GM12864 (cell line): ENCODE measurements at regions not wholly inside any gene's neighbourhood (a gene's known extent, or its start where the extent isn't known, plus 50 kb on each side); places are given as distances from the start of the nearest gene placed in this dataset.

Experiments
- DNase-seq: peaks from one replicate; pipeline ENCODE4 v3.0.0-alpha.2; 2011; ENCODE audit warnings: low read depth
- H3K4me3 ChIP-seq: 2 replicates; pipeline ENCODE4 v1.5.1; 2011; ENCODE audit warnings: mild to moderate bottlenecking, low read depth, low read length, control low read depth
- CTCF ChIP-seq: IDR thresholded peaks from 2 replicates; pipeline ENCODE4 v1.5.1; 2011; ENCODE audit warnings: low read depth, mild to moderate bottlenecking, moderate library complexity, low read length, control low read depth, inconsistent platforms; ENCODE audit errors: missing control alignments

- no peak for DNase-seq
- TF ChIP-seq CTCF: no peak
- no peak overlapping the region for H3K4me3 ChIP-seq
Measured at GRCh38 chr12:115012861-115013235, 328.9 kb upstream of the TBX3 start.

DNA sequence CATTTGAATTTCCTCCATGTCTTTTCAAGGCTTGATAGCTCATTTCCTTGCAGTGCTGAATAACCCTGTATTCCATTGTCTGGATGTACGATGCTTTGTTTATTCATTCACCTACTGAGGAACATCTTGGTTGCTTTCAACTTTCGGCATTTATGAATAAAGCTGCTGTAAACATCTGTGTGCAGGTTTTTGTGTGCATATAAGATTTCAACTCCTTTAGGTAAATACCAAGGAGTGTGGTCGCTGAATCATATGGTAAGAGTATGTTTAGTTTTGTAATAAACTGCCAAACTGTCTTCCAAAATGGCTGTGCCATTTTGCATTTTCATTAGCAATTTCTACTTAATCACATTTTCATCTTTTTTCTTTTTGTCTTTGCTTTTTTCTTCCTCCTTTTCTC lies 327.7 kb upstream of the TBX3 start:
- TF ChIP-seq CTCF: no peak
- no peak for DNase-seq
- H3K4me3 ChIP-seq: no peak overlapping the region

- no peak for TF ChIP-seq CTCF
- no peak for DNase-seq
- no peak overlapping the region for H3K4me3 ChIP-seq
Measured at GRCh38 chr12:115010324-115010995, 326.5 kb upstream of the TBX3 start.

- no peak for TF ChIP-seq CTCF
- no peak overlapping the region for H3K4me3 ChIP-seq
- DNase-seq: no peak
Measured at GRCh38 chr12:115008929-115009328, 325.0 kb upstream of the TBX3 start.

DNA sequence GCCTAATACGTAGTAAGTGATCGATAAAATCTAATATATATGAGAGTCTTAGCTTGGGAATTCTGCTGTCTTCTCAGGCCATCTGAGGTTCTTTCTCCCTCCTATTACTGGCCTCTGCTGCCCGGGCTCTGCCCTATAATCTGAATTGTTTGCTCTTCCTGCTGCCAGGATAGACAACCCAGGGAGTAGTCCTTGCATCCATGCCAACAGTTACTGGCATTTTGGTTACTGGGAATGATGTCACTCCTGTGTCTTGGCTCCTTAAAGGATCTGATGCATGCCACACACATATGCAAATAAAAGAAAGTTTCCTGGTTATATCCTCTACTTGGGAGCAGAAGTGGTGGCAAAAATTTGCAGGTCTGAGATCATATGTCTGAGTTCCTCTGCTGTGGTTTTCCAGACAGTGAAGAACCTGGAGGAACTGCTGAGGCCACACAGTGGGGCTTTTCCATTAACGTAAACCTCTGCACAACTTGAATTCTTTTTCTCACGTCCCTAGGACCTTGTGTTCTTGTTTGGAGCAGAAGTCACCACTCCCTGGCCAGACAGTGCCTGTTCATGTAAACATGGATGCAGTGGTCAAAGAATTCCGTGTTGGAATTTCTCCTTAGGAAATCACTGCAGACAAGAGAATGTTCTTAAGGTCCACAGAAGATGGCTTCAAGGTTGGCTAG lies 320.6 kb upstream of the TBX3 start:
- no peak for DNase-seq
- TF ChIP-seq CTCF: no peak
- no peak overlapping the region for H3K4me3 ChIP-seq

GRCh38 chr12:115002434-115002833 lies 318.5 kb upstream of the TBX3 start:
- DNase-seq: no peak
- no peak overlapping the region for H3K4me3 ChIP-seq
- TF ChIP-seq CTCF: no peak
